Stimulated activated CD8-positive, alpha-beta memory T cell treated with anti-CD3 and anti-CD28 coated beads, Interleukin-7, amount 100 ng/mL, for 1 hour (primary cell): ENCODE measurements at regions not wholly inside any gene's neighbourhood (a gene's known extent, or its start where the extent isn't known, plus 50 kb on each side); places are given as distances from the start of the nearest gene placed in this dataset.
"Not testable (repeated sequence)": the region's sequence is repeated elsewhere in the genome, so short reads cannot be mapped to it uniquely, and the experiment has no call there.

Experiments used
- DNase-seq, 2 donors: peaks; one replicate each; pipeline ENCODE4 v3.0.0-alpha.2; 2020; ENCODE audit warnings: low read depth in 2 of 2

DNA sequence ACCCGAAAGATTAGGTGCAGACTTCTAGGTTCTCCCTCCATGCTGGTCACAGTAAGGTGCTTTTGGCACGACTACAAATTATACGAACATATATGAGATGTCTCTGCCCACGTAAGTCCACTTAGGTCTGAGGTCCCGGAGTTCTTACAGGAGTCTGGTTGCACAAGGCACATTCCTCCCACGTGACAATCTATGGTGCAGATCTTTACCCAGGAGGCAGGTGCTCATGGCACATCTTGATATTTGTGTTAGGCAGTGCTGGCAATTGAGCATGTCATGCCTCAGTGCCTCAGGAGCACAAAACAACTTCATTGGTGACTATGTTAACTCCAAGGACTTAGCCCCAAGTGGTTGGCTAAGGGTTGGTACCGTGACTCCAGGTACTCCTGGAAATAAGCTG lies 92.0 kb upstream of the AMN1 start:
- DNase-seq, result no peak

- DNase-seq, result no peak
These were observed 90.6 kb upstream of the AMN1 start for GRCh38 chr12:31819427-31819826.

DNA sequence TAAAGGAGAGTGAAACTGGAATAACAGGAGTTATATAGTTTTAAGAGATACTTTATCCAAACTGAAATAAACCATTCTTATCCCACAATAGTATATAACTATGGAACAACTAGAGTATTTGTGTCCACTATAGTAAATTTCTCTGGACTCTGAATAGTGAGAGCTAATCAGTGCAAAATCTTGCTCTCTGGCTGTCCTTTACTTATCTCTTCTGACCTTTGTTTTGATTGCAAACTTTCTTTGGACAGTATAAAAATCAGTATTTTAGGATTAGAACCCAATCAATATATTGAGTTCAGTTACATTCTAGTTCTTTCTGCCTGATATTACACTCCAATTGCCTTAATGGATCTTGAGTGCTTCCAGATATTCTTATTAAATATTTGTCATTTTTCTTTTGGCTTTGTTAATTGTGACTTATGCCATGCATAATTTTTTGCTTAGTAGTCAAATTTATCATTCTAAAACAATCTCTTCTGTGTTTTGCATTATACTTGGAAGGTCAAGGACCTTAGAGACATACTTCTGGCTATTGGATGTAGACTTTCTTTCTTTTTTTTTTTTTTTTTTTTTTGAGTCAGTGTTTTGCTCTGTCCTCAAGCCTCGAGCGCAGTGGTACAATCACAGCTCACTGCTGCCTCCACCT lies 89.9 kb upstream of the AMN1 start:
- no peak for DNase-seq

GRCh38 chr12:31817120-31817519 lies 88.3 kb upstream of the AMN1 start:
- no peak for DNase-seq

- no peak for DNase-seq
These were observed 86.3 kb upstream of the AMN1 start for GRCh38 chr12:31815096-31815495.

GRCh38 chr12:31813305-31813704 lies 84.5 kb upstream of the AMN1 start:
- no peak for DNase-seq

DNA sequence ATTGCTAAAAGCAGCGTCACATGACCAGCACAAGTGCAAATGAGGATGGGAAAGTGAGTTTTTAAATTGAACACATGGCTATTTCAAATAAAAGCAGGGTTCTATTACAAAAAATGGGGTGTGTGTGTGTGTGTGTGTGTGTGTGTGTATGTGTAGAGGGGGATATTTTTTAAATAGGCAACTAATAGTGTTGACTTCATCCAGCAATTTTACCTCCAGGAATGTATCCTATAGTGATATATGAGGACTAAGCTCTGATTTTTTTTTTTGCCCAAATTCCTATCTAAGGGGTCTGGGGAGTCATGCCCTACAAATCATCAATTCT lies 78.9 kb upstream of the AMN1 start:
- DNase-seq, result no peak

- peak in 1 of 2 donors; percentile 2 for DNase-seq
These were observed 78.4 kb upstream of the AMN1 start for GRCh38 chr12:31807081-31807772.

DNA sequence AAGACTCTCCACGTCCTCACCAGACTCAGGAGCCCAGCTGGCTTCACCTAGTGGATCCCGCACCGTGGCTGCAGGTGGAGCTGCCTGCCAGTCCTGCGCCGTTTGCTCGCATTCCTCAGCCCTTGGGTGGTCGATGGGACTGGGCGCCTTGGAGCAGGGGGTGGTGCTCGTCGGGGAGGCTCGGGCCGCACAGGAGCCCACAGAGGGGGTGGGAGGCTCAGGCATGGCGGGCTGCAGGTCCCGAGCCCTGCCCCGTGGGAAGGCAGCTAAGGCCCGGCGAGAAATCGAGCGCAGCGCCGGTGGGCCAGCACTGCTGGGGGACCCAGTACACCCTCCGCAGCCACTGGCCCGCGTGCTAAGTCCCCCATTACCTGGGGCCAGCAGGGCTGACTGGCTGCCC lies 76.9 kb upstream of the AMN1 start:
- not testable (repeated sequence) for DNase-seq

DNA sequence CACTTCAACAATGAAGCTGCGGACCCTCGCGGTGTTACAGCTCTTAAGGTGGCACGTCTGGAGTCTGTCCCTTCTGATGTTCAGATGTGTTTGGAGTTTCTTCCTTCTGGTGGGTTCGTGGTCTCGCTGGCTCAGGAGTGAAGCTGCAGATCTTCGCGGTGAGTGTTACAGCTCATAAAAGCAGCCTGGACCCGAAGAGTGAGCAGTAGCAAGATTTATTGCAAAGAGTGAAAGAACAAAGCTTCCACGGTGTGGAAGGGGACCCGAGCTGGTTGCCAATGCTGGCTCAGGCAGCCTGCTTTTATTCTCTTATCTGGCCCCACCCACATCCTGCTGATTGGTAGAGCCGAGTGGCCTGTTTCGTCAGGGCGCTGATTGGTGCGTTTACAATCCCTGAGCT lies 75.9 kb upstream of the AMN1 start:
- DNase-seq, result not testable (repeated sequence)

GRCh38 chr12:31804185-31804504 lies 75.3 kb upstream of the AMN1 start:
- DNase-seq, result no peak

- no peak for DNase-seq
These were observed 74.7 kb upstream of the AMN1 start for GRCh38 chr12:31803306-31804184.

- no peak for DNase-seq
These were observed 73.1 kb upstream of the AMN1 start for GRCh38 chr12:31801872-31802271.

DNA sequence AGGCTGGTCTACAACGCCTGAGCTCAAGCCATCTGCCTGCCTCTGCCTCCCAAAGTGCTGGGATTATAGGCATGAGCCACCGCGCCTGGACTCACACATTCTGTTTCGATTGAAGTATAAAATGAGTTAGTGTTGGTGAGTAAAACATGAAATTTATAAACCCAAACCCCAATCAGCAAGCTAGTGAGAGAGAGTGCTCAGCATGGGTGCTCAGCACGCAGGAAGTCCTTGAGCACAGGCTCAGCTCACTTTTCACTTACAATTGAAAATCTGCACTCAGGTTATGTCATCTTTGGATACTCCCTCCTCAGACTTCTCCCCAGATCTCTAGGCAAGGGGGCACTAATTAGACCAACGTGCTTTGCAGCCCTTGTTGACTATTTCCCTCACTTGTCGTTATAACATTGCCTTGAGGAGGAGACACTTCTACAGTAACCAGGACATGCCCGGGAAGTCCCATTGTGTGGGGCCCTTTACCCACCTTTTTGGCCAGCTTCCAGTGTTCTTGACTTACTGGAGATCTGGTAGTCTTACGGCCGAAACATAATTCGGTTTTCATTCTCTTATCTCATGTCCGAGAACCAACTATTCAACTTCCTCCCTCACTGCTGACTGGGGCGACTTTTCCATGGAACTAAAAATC lies 68.5 kb upstream of the AMN1 start:
- DNase-seq, result no peak

DNA sequence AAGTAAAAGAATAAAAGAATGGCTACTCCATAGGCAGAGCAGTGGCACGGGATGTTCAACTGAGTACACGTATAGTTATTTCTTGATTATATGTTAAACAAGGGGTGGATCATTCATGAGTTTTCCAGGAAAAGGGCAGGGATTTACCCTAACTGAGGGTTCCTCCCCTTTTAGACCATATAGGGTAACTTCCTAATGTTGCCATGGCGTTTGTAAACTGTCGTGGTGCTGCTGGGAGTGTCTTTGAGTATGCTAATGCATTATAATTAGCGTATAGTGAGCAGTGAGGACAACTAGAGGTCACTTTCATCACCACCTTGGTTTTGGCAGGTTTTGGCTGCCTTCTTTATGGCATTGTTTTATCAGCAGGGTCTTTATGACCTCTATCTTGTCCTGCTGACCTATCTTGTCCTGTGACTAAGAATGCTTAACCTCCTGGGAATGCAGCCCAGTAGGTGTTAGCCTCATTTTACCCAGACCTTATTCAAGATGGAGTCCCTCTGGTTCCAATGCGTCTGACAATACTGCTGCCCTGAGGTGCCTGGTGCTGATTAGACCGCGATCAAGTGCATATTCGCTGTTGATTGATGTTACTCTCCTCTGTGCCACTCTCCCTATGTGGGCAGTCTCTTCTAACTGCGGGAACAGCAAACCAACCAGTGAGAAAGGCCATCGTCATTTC lies 67.6 kb upstream of the AMN1 start:
- no peak for DNase-seq

DNA sequence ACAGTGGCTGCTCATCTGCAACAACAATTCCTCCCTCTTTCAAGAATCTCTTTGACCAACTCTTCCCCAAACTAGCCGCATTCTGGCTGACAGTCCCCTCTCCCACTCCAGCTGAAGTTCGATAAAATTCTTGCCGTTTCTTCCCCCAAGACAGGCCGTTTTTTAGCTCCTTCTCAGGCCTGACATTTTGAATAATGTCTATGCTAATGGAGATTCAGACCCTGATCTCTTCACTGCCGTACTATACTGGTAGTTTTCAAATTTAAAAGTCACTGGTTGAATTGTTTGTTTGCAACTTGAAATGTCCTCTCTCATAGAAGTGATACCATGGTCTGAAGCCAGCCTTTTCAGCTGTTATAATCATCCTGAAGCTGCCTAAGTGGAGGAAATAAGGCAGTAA lies 65.9 kb upstream of the AMN1 start:
- no peak for DNase-seq

GRCh38 chr12:31791265-31791664 lies 62.4 kb upstream of the AMN1 start:
- DNase-seq, result not testable (repeated sequence)

DNA sequence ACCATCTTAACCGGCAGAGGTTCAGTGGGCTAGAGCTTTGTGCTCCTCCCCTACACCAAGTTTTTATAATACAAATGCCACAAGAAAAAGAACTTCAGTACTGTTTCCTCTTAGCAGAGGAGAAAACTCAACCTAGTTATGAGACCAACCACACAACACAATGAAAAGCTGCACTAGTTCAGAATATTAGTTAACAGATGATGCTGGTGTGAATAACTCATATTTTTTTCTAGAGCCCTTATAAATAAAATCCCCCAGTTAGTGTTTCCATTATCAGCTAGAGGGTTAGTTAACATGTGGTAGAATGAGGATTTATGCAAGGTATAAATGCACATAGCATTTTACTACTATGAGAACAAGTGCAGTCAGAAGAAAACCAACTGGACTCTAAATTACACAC lies 61.9 kb upstream of the AMN1 start:
- no peak for DNase-seq

DNA sequence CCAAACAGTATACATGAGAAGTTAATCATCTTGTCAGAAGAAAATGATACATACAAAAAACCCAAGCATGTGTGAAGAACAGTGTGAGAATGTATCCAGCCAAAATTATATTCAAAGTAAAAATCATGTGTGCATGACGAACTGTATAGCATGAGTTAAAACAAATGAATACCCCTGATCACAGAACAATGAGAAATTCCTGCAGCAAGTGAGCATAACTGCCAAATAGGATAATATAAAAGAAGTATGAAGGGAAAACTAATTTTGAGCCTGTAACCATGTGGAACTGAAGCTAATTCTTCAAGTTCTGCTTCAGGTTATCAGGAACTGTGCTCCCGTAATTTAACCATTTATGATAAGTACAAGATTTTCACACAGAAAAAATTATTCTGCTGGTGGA lies 56.5 kb upstream of the AMN1 start:
- no peak for DNase-seq

- no peak for DNase-seq
These were observed 55.3 kb upstream of the AMN1 start for GRCh38 chr12:31783996-31784645.

DNA sequence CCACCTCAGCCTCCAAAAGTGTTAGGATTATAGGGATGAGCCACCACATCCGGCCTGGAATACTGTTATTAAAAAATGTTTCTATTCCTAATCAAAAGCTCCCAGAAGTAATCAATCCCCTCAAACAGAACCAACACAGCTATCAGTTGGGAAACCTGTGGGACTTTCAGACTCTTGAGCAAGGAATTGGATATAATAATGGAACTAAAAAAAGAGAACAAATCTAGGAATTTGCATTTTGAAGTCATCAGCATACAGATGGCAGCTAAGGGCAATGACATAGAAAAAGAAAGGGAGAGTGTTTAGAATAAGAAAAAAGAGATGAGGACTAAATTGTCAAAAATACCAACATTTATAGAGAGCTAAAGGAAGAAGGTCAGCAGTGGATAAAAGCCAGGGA lies 54.7 kb upstream of the AMN1 start:
- no peak for DNase-seq
